ENCODE measurements at regions not wholly inside any gene's neighbourhood (a gene's known extent, or its start where the extent isn't known, plus 50 kb on each side); places are given as distances from the start of the nearest gene placed in this dataset.

DNA sequence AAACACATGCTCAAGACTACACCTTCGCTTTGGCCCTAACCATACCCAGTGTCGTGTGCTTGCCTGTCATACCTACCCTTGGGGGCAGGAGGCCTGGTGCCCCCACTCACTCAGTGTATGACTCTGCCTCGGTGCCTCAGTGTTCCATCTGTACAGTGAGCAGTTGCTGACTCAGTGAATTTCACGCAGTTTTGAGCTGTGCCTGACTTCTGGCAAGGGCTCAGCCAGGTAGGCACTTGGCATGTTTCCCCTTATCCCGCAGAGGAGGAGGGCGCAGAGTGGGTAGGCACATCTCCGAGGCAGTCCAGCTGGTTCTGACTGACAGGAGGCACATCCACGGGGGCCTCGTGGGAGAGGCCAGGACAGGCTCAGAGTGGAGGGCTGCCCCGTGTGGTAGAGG lies 148.9 kb upstream of the CIBAR2 start:
- TF ChIP-seq, protein P1, sequence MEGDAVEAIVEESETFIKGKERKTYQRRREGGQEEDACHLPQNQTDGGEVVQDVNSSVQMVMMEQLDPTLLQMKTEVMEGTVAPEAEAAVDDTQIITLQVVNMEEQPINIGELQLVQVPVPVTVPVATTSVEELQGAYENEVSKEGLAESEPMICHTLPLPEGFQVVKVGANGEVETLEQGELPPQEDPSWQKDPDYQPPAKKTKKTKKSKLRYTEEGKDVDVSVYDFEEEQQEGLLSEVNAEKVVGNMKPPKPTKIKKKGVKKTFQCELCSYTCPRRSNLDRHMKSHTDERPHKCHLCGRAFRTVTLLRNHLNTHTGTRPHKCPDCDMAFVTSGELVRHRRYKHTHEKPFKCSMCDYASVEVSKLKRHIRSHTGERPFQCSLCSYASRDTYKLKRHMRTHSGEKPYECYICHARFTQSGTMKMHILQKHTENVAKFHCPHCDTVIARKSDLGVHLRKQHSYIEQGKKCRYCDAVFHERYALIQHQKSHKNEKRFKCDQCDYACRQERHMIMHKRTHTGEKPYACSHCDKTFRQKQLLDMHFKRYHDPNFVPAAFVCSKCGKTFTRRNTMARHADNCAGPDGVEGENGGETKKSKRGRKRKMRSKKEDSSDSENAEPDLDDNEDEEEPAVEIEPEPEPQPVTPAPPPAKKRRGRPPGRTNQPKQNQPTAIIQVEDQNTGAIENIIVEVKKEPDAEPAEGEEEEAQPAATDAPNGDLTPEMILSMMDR (optimal IDR thresholded peaks at IDR 0.05 in 1 of 3, IDR thresholded peaks at IDR 0.05 in 1 of 3, conservative IDR thresholded peaks at IDR 0.05 in 1 of 3; ENCODE audit: extremely low read depth in 1 of 3, insufficient read depth in 2 of 3, low read length in 3 of 3) = no peak
- no peak for TF ChIP-seq EZH2 (IDR thresholded peaks at IDR 0.05; ENCODE audit: low read length)
